Panc1 (cell line): ENCODE measurements at regions not wholly inside any gene's neighbourhood (a gene's known extent, or its start where the extent isn't known, plus 50 kb on each side); places are given as distances from the start of the nearest gene placed in this dataset.
"Not testable (repeated sequence)": the region's sequence is repeated elsewhere in the genome, so short reads cannot be mapped to it uniquely, and the experiment has no call there.

ENCODE experiments used
- ATAC-seq: fragments of 200-7000 bp; cut with Tn5 transposase; 2 replicates; pipeline ENCODE4 v1.9.1; 2020; ENCODE audit warnings: mild to moderate bottlenecking, moderate library complexity
- BruUV-seq: library from RNA; stranded (reverse); fragments of 400-500 nt; replicated peaks from 2 replicates; lab custom pipeline; 2021; lab: Mats Ljungman, UMichigan
- CTCF ChIA-PET: fragments of 300-600 bp; sonication (Branson Sonifier 250); formaldehyde crosslinking; loops from one replicate; lab custom pipeline; 2022; ENCODE audit warnings: antibody characterized with exemption; lab: Charles Lee
- POLR2A ChIA-PET: fragments of 300-600 bp; sonication (Branson Sonifier 250); formaldehyde crosslinking; loops from one replicate; lab custom pipeline; 2022; ENCODE audit warnings: antibody characterized with exemption; lab: Charles Lee
- DNase-seq: peaks from one replicate; pipeline ENCODE4 v3.0.0-alpha.2; 2010; ENCODE audit warnings: low read depth, low spot score
- H3K27ac ChIP-seq: 2 replicates; pipeline ENCODE4 v1.5.1; 2011; ENCODE audit warnings: mild to moderate bottlenecking, low read length, inconsistent platforms
- H3K27me3 ChIP-seq: fragments of 200-500 bp; sonication (Bioruptor generic); 2 replicates; pipeline ENCODE4 v1.6.0; 2014; ENCODE audit warnings: low read length, inconsistent platforms; ENCODE audit not compliant: control insufficient read depth, insufficient read depth
- H3K36me3 ChIP-seq: fragments of 200-500 bp; sonication (Bioruptor generic); 2 replicates; pipeline ENCODE4 v1.5.1; 2014; ENCODE audit warnings: inconsistent platforms, mild to moderate bottlenecking, low read length, moderate library complexity; ENCODE audit not compliant: control insufficient read depth, insufficient read depth
- H3K4me1 ChIP-seq: 2 replicates; pipeline ENCODE4 v1.5.1; 2011; ENCODE audit warnings: inconsistent platforms, mild to moderate bottlenecking, low read length, moderate library complexity; ENCODE audit not compliant: control insufficient read depth, insufficient read depth
- H3K4me3 ChIP-seq, 2 experiments: 2 replicates each; pipeline ENCODE4 v1.5.1; 2011 to 2012; ENCODE audit warnings: low read depth in 2 of 2, low read length in 2 of 2, mild to moderate bottlenecking in 2 of 2, inconsistent platforms in 1 of 2, moderate library complexity in 1 of 2
- H3K9me3 ChIP-seq: fragments of 200-500 bp; sonication (Bioruptor generic); 2 replicates; pipeline ENCODE4 v1.5.1; 2014; ENCODE audit warnings: low read depth, mild to moderate bottlenecking, inconsistent platforms, low read length, moderate library complexity; ENCODE audit not compliant: control insufficient read depth, insufficient read depth
- CTCF ChIP-seq: fragments of 450-650 bp; IDR thresholded peaks from 2 replicates; pipeline ENCODE4 v1.5.1; 2017; ENCODE audit warnings: mild to moderate bottlenecking
- POLR2AphosphoS5 ChIP-seq: IDR thresholded peaks from 2 replicates; pipeline ENCODE4 v1.6.1; 2012; ENCODE audit warnings: mild to moderate bottlenecking, low read depth, low read length, moderate library complexity
- REST ChIP-seq, 2 experiments: IDR thresholded peaks; 2 replicates each; pipeline ENCODE4 v1.6.1; 2011 to 2012; ENCODE audit warnings: low read depth in 2 of 2, control low read depth in 1 of 2, low read length in 1 of 2, mild to moderate bottlenecking in 1 of 2, moderate library complexity in 1 of 2; ENCODE audit not compliant: insufficient read depth in 1 of 2
- SIN3A ChIP-seq: IDR thresholded peaks from 2 replicates; pipeline ENCODE4 v1.6.1; 2012; ENCODE audit warnings: low read depth, mild to moderate bottlenecking, low read length, moderate library complexity, borderline replicate concordance; ENCODE audit not compliant: insufficient read depth
- TCF7L2 ChIP-seq: IDR thresholded peaks from 2 replicates; pipeline ENCODE4 v1.6.1; 2011; ENCODE audit warnings: mild to moderate bottlenecking, low read depth, low read length, inconsistent platforms
- in situ Hi-C: cut with HindIII; loops from 2 replicates; pipeline ENCODE4 v1.10.0; 2016; ENCODE audit warnings: low sequenced_read_pairs, low pct_unique_long_range_greater_than_20kb
- intact Hi-C: fragments of 100-400 bp; cut with micrococcal nuclease; formaldehyde crosslinking; loops from one replicate; pipeline ENCODE4 v1.10.0; 2022; ENCODE audit not compliant: unreplicated experiment

- TF ChIP-seq SIN3A (no peak), REST (IDR thresholded peaks at IDR 0.05; ENCODE audit: insufficient read depth in 1 of 2, low read depth in 2 of 2, low read length in 1 of 2) (no peak), TCF7L2 (no peak), CTCF (no peak), POLR2AphosphoS5 (no peak)
- no TSS peak for BruUV-seq
- DNase-seq (no peak), ATAC-seq (no peak)
- ChIA-PET POLR2A (no interaction called here), CTCF (no interaction called here)
- Histone ChIP-seq H3K36me3 (no peaks in the 10 kb centered on the region), H3K4me1 (no peaks in the 10 kb centered on the region), H3K9me3 (no peaks in the 10 kb centered on the region), H3K27ac (no peak overlapping the region), H3K4me3 (no peak overlapping the region), H3K27me3 (peaks cover 4% of the 10 kb centered on the region; the same call in 1 of the 2 replicates)
- intact Hi-C loops (no loop called here), in situ Hi-C loops (no loop called here)
Observed at GRCh38 chr7:67493366-67493765, 496.7 kb downstream of the TYW1 start.

GRCh38 chr7:67496589-67496988 lies 500.0 kb downstream of the TYW1 start:
- ChIA-PET CTCF (no interaction called here), POLR2A (no interaction called here)
- Histone ChIP-seq H3K27me3 (no peaks in the 10 kb centered on the region), H3K27ac (no peak overlapping the region), H3K36me3 (no peaks in the 10 kb centered on the region), H3K9me3 (no peaks in the 10 kb centered on the region), H3K4me1 (no peaks in the 10 kb centered on the region), H3K4me3 (no peak overlapping the region)
- DNase-seq (no peak), ATAC-seq (no peak)
- TF ChIP-seq TCF7L2 (no peak), SIN3A (no peak), POLR2AphosphoS5 (no peak), REST (IDR thresholded peaks at IDR 0.05; ENCODE audit: insufficient read depth in 1 of 2, low read depth in 2 of 2, low read length in 1 of 2) (no peak), CTCF (no peak)
- intact Hi-C loops (no loop called here), in situ Hi-C loops (no loop called here)
- no TSS peak for BruUV-seq

- H3K27ac ChIP-seq, H3K9me3 ChIP-seq, POLR2A ChIA-PET, intact Hi-C loops, CTCF ChIA-PET, H3K4me1 ChIP-seq, H3K4me3 ChIP-seq, ATAC-seq, H3K27me3 ChIP-seq, DNase-seq, BruUV-seq, in situ Hi-C loops, H3K36me3 ChIP-seq: not testable (repeated sequence)
Observed at GRCh38 chr7:67497914-67498313, 501.3 kb downstream of the TYW1 start.
